GM12878 (cell line): ENCODE measurements at regions not wholly inside any gene's neighbourhood (a gene's known extent, or its start where the extent isn't known, plus 50 kb on each side); places are given as distances from the start of the nearest gene placed in this dataset.

Source experiments
- ATAC-seq: fragments of 200-7000 bp; cut with Tn5 transposase; 3 replicates; pipeline ENCODE4 v1.9.1; 2020; ENCODE audit warnings: mild to moderate bottlenecking, moderate library complexity
- BruUV-seq: library from RNA; stranded (reverse); fragments of 400-500 nt; replicated peaks from 2 replicates; lab custom pipeline; 2021; lab: Mats Ljungman, UMichigan
- CTCF ChIA-PET: fragments of 300-600 bp; sonication (Branson Sonifier 250); formaldehyde crosslinking; extraction: SDS; loops from one replicate; lab custom pipeline; 2021; ENCODE audit warnings: inconsistent platforms; lab: Yijun Ruan, JAX
- POLR2A ChIA-PET: fragments of 350-600 bp; formaldehyde crosslinking; extraction: SDS; loops from one replicate; lab custom pipeline; 2021; ENCODE audit warnings: inconsistent platforms; lab: Charles Lee
- RAD21 ChIA-PET: fragments of 300-600 bp; sonication (Branson Sonifier 250); formaldehyde crosslinking; loops from one replicate; lab custom pipeline; 2023; ENCODE audit warnings: antibody characterized with exemption; ENCODE audit not compliant: unreplicated experiment; lab: Charles Lee
- SMC1A ChIA-PET: fragments of 300-600 bp; sonication (Branson Sonifier 250); formaldehyde crosslinking; loops from one replicate; lab custom pipeline; 2023; ENCODE audit not compliant: unreplicated experiment, uncharacterized antibody; lab: Charles Lee
- DNase-seq: peaks from one replicate; pipeline ENCODE4 v3.0.0-alpha.2; 2011; ENCODE audit warnings: low read depth, low spot score
- FAIRE-seq: peaks from 3 replicates; lab custom pipeline; 2011; peaks lifted over from hg19 to GRCh38; lab: Jason Lieb, UNC
- H2AFZ ChIP-seq: 2 replicates; pipeline ENCODE4 v1.6.0; 2011; ENCODE audit warnings: low read depth, low read length, control low read depth; ENCODE audit not compliant: control insufficient read depth
- H3K27ac ChIP-seq: 2 replicates; pipeline ENCODE4 v1.5.1; 2011; ENCODE audit warnings: control low read depth; ENCODE audit not compliant: control insufficient read depth, insufficient read depth
- H3K27me3 ChIP-seq, 2 experiments: replicated peaks in 1 of 2; 2 replicates each; pipeline versions ENCODE4 v1.6.0 to v1.6.1; 2011; ENCODE audit warnings: low read length in 1 of 2; ENCODE audit not compliant: control insufficient read depth in 2 of 2, insufficient read depth in 2 of 2
- H3K36me3 ChIP-seq, 2 experiments: 2 replicates each; pipeline ENCODE4 v1.5.1; 2011; ENCODE audit warnings: low read length in 1 of 2; ENCODE audit not compliant: control insufficient read depth in 2 of 2, insufficient read depth in 2 of 2
- H3K4me1 ChIP-seq: 2 replicates; pipeline ENCODE4 v1.6.1; 2011; ENCODE audit warnings: mild to moderate bottlenecking, low read length, moderate library complexity, mixed read lengths; ENCODE audit not compliant: control insufficient read depth, insufficient read depth
- H3K4me2 ChIP-seq: 2 replicates; pipeline ENCODE4 v1.6.0; 2011; ENCODE audit warnings: control low read depth; ENCODE audit not compliant: control insufficient read depth, insufficient read depth
- H3K4me3 ChIP-seq: fragments of 200-600 bp; sonication (generic); 2 replicates; pipeline ENCODE4 v1.5.1; 2016
- H3K79me2 ChIP-seq: 2 replicates; pipeline ENCODE4 v1.6.0; 2011; ENCODE audit warnings: low read length; ENCODE audit not compliant: control insufficient read depth, insufficient read depth
- H3K9ac ChIP-seq: 2 replicates; pipeline ENCODE4 v1.8.0; 2011; ENCODE audit warnings: low read length, control low read depth, mixed read lengths; ENCODE audit not compliant: control insufficient read depth, insufficient read depth
- H3K9me3 ChIP-seq: replicated peaks from 3 replicates; pipeline ENCODE4 v1.5.1; 2011; ENCODE audit warnings: mild to moderate bottlenecking, low read length; ENCODE audit not compliant: control insufficient read depth, insufficient read depth
- H4K20me1 ChIP-seq: 2 replicates; pipeline ENCODE4 v1.6.0; 2011; ENCODE audit not compliant: control insufficient read depth, insufficient read depth
- ETV6 ChIP-seq, 2 experiments: fragments of 450-650 bp in 1 of 2; IDR thresholded peaks in 1 of 2; conservative IDR thresholded peaks in 1 of 2; 2 replicates each; pipeline ENCODE4 v1.6.1; 2014; ENCODE audit warnings: antibody characterized with exemption in 1 of 2, borderline replicate concordance in 1 of 2, low read depth in 1 of 2, mild to moderate bottlenecking in 1 of 2, moderate library complexity in 1 of 2
- IKZF1 ChIP-seq: fragments of 450-650 bp; conservative IDR thresholded peaks from 2 replicates; pipeline ENCODE4 v1.6.1; 2017; ENCODE audit warnings: antibody characterized with exemption, mild to moderate bottlenecking
- JUND ChIP-seq: IDR thresholded peaks from 2 replicates; pipeline ENCODE4 v1.6.1; 2012; ENCODE audit warnings: low read depth, mild to moderate bottlenecking, low read length, improper control_type of control experiment, moderate library complexity
- NFYB ChIP-seq: IDR thresholded peaks from 2 replicates; pipeline ENCODE4 v1.6.1; 2011; ENCODE audit warnings: low read depth, mild to moderate bottlenecking, low read length, improper control_type of control experiment, moderate library complexity; ENCODE audit not compliant: insufficient read depth
- NRF1 ChIP-seq: conservative IDR thresholded peaks from 2 replicates; pipeline ENCODE4 v1.6.1; 2011; ENCODE audit warnings: mild to moderate bottlenecking, low read depth, low read length, improper control_type of control experiment
- POLR2AphosphoS5 ChIP-seq: IDR thresholded peaks from 2 replicates; pipeline ENCODE4 v1.6.1; 2011; ENCODE audit warnings: mild to moderate bottlenecking, low read length, inconsistent platforms
- POU2F2 ChIP-seq: IDR thresholded peaks from 3 replicates; pipeline ENCODE4 v1.6.1; 2011; ENCODE audit warnings: low read depth, mild to moderate bottlenecking, low read length, borderline replicate concordance
- SMAD5 ChIP-seq: IDR thresholded peaks from 2 replicates; pipeline ENCODE4 v1.6.1; 2016; ENCODE audit warnings: antibody characterized with exemption, low read depth
- STAT1 ChIP-seq: fragments of 450-650 bp; conservative IDR thresholded peaks from 2 replicates; pipeline ENCODE4 v1.6.1; 2014; ENCODE audit warnings: antibody characterized with exemption, mild to moderate bottlenecking
- WRNIP1 ChIP-seq: IDR thresholded peaks from 2 replicates; pipeline ENCODE4 v1.6.1; 2011; ENCODE audit warnings: low read depth, low read length, improper control_type of control experiment, borderline replicate concordance
- YBX1 ChIP-seq: fragments of 450-650 bp; IDR thresholded peaks from 2 replicates; pipeline ENCODE4 v1.6.1; 2016; ENCODE audit warnings: antibody characterized with exemption
- ZNF217 ChIP-seq: fragments of 450-650 bp; IDR thresholded peaks from 2 replicates; pipeline ENCODE4 v1.6.1; 2017; ENCODE audit warnings: antibody characterized with exemption, mild to moderate bottlenecking
- WGBS: methylation state at CpG from one replicate; pipeline ENCODE4 v1.1.6; 2016; ENCODE audit warnings: low lambda C conversion rate; ENCODE audit not compliant: insufficient replicate concordance, insufficient coverage; ENCODE audit errors: missing lambda C conversion rate; 5-methylcytosine and 5-hydroxymethylcytosine counted together
- in situ Hi-C: fragments of 300-500 bp; cut with MboI; formaldehyde crosslinking; loops from 9 replicates; pipeline ENCODE4 v1.14.3; 2018; ENCODE audit warnings: mixed read lengths
- intact Hi-C: fragments of 100-400 bp; cut with micrococcal nuclease; formaldehyde crosslinking; loops from one replicate; pipeline ENCODE4 v1.14.2; 2022; ENCODE audit not compliant: unreplicated experiment
- TF ChIP-seq, protein P1 (sequence below): fragments of 450-650 bp; IDR thresholded peaks from 2 replicates; pipeline ENCODE4 v1.6.1; 2016; ENCODE audit warnings: mild to moderate bottlenecking
- TF ChIP-seq, protein P2 (sequence below): fragments of 450-650 bp; IDR thresholded peaks from 2 replicates; pipeline ENCODE4 v1.6.1; 2017; ENCODE audit warnings: mild to moderate bottlenecking, moderate library complexity
- TF ChIP-seq, protein P3 (sequence below): IDR thresholded peaks from 2 replicates; pipeline ENCODE4 v1.6.1; 2012; ENCODE audit warnings: improper control_type of control experiment, low read depth, low read length; ENCODE audit not compliant: insufficient replicate concordance

GRCh38 chr12:91743280-91743679 is 402.4 kb downstream of the BTG1 start:
- ATAC-seq = no peak
- H3K27me3 ChIP-seq = no peaks in the 10 kb centered on the region
- intact Hi-C loops = no loop called here
- POLR2A ChIA-PET = no interaction called here
- BruUV-seq = no TSS peak
- no peak overlapping the region for H3K4me3 ChIP-seq
- CTCF ChIA-PET = interaction anchor here (0.9 to 1.6 kb wide), 3 partner anchors 10 to 68 kb away, joined by 3 to 5 read pairs (median 5); no protein-coding TSS in a partner anchor
- H3K4me1 ChIP-seq = no peaks in the 10 kb centered on the region
- TF ChIP-seq POLR2AphosphoS5 (no peak), WRNIP1 (no peak), ZNF217 (no peak), SMAD5 (no peak), JUND (no peak), IKZF1 (no peak), YBX1 (no peak), ETV6 (conservative IDR thresholded peaks at IDR 0.05 in 1 of 2, IDR thresholded peaks at IDR 0.05 in 1 of 2; ENCODE audit: borderline replicate concordance in 1 of 2, low read depth in 1 of 2) (no peak), NFYB (no peak), STAT1 (no peak), POU2F2 (no peak), NRF1 (no peak)
- TF ChIP-seq, protein P1, sequence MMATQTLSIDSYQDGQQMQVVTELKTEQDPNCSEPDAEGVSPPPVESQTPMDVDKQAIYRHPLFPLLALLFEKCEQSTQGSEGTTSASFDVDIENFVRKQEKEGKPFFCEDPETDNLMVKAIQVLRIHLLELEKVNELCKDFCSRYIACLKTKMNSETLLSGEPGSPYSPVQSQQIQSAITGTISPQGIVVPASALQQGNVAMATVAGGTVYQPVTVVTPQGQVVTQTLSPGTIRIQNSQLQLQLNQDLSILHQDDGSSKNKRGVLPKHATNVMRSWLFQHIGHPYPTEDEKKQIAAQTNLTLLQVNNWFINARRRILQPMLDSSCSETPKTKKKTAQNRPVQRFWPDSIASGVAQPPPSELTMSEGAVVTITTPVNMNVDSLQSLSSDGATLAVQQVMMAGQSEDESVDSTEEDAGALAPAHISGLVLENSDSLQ = no peak
- TF ChIP-seq, protein P2, sequence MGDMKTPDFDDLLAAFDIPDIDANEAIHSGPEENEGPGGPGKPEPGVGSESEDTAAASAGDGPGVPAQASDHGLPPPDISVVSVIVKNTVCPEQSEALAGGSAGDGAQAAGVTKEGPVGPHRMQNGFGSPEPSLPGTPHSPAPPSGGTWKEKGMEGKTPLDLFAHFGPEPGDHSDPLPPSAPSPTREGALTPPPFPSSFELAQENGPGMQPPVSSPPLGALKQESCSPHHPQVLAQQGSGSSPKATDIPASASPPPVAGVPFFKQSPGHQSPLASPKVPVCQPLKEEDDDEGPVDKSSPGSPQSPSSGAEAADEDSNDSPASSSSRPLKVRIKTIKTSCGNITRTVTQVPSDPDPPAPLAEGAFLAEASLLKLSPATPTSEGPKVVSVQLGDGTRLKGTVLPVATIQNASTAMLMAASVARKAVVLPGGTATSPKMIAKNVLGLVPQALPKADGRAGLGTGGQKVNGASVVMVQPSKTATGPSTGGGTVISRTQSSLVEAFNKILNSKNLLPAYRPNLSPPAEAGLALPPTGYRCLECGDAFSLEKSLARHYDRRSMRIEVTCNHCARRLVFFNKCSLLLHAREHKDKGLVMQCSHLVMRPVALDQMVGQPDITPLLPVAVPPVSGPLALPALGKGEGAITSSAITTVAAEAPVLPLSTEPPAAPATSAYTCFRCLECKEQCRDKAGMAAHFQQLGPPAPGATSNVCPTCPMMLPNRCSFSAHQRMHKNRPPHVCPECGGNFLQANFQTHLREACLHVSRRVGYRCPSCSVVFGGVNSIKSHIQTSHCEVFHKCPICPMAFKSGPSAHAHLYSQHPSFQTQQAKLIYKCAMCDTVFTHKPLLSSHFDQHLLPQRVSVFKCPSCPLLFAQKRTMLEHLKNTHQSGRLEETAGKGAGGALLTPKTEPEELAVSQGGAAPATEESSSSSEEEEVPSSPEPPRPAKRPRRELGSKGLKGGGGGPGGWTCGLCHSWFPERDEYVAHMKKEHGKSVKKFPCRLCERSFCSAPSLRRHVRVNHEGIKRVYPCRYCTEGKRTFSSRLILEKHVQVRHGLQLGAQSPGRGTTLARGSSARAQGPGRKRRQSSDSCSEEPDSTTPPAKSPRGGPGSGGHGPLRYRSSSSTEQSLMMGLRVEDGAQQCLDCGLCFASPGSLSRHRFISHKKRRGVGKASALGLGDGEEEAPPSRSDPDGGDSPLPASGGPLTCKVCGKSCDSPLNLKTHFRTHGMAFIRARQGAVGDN = no peak
- TF ChIP-seq, protein P3, sequence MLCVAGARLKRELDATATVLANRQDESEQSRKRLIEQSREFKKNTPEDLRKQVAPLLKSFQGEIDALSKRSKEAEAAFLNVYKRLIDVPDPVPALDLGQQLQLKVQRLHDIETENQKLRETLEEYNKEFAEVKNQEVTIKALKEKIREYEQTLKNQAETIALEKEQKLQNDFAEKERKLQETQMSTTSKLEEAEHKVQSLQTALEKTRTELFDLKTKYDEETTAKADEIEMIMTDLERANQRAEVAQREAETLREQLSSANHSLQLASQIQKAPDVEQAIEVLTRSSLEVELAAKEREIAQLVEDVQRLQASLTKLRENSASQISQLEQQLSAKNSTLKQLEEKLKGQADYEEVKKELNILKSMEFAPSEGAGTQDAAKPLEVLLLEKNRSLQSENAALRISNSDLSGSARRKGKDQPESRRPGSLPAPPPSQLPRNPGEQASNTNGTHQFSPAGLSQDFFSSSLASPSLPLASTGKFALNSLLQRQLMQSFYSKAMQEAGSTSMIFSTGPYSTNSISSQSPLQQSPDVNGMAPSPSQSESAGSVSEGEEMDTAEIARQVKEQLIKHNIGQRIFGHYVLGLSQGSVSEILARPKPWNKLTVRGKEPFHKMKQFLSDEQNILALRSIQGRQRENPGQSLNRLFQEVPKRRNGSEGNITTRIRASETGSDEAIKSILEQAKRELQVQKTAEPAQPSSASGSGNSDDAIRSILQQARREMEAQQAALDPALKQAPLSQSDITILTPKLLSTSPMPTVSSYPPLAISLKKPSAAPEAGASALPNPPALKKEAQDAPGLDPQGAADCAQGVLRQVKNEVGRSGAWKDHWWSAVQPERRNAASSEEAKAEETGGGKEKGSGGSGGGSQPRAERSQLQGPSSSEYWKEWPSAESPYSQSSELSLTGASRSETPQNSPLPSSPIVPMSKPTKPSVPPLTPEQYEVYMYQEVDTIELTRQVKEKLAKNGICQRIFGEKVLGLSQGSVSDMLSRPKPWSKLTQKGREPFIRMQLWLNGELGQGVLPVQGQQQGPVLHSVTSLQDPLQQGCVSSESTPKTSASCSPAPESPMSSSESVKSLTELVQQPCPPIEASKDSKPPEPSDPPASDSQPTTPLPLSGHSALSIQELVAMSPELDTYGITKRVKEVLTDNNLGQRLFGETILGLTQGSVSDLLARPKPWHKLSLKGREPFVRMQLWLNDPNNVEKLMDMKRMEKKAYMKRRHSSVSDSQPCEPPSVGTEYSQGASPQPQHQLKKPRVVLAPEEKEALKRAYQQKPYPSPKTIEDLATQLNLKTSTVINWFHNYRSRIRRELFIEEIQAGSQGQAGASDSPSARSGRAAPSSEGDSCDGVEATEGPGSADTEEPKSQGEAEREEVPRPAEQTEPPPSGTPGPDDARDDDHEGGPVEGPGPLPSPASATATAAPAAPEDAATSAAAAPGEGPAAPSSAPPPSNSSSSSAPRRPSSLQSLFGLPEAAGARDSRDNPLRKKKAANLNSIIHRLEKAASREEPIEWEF = no peak
- TF ChIP-seq, all 136 proteins: peak for 0
- no peak overlapping the region for H2AFZ ChIP-seq
- in situ Hi-C loops = no loop called here
- SMC1A ChIA-PET = interaction anchor here (0.9 to 2.0 kb wide), 5 partner anchors 10 to 72 kb away, joined by 3 to 8 read pairs (median 3); no protein-coding TSS in a partner anchor
- FAIRE-seq = no peak
- H3K9ac ChIP-seq = no peak overlapping the region
- no peaks in the 10 kb centered on the region for H4K20me1 ChIP-seq
- RAD21 ChIA-PET = no interaction called here
- no peaks in the 10 kb centered on the region for H3K36me3 ChIP-seq
- H3K79me2 ChIP-seq = no peaks in the 10 kb centered on the region
- 74% methylated on average over 5 of the region's 5 CpGs for WGBS
- no peak overlapping the region for H3K27ac ChIP-seq
- DNase-seq = no peak
- H3K4me2 ChIP-seq = no peak overlapping the region
- H3K9me3 ChIP-seq = no peaks in the 10 kb centered on the region
